Cardiac fibroblast (primary cell): ENCODE measurements at regions not wholly inside any gene's neighbourhood (a gene's known extent, or its start where the extent isn't known, plus 50 kb on each side); places are given as distances from the start of the nearest gene placed in this dataset.

Experiments
- DNase-seq, 2 donors: peaks; one replicate each; pipeline versions ENCODE4 v3.0.0 to v3.0.0-alpha.2; 2010; ENCODE audit warnings: low read depth in 2 of 2
- H3K4me3 ChIP-seq, 2 donors: replicated peaks in 1 of 2; 1 replicate in 1 of 2; 2 replicates in 1 of 2; pipeline ENCODE4 v1.5.1; 2011; ENCODE audit warnings: low read depth in 2 of 2, low read length in 2 of 2, mild to moderate bottlenecking in 2 of 2, moderate library complexity in 1 of 2
- CTCF ChIP-seq: IDR thresholded peaks from one replicate; pipeline ENCODE4 v1.5.1; 2011; ENCODE audit warnings: low read depth, mild to moderate bottlenecking, low read length, inconsistent platforms

DNA sequence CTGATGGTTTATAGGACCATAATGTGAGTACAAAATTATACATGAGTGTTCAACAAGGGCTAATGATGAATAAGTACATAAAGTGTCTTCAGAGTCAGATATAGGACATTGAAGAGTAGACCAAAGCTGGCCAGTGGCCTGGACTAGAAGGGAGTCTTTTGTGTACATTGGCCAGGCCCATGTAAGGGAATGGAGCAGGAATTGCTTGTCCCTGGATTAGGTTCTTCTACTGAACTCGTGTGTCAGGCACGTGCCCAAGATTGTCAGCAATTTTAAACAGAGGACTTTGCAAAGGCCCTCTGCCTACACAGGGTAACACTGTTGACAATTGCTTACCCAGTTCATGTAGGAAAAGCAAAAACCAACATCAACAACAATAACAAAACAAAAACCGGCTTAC lies 196.0 kb upstream of the SEL1L start:
- TF ChIP-seq CTCF, result no peak
- DNase-seq, result no peak
- no peak overlapping the region for H3K4me3 ChIP-seq

DNA sequence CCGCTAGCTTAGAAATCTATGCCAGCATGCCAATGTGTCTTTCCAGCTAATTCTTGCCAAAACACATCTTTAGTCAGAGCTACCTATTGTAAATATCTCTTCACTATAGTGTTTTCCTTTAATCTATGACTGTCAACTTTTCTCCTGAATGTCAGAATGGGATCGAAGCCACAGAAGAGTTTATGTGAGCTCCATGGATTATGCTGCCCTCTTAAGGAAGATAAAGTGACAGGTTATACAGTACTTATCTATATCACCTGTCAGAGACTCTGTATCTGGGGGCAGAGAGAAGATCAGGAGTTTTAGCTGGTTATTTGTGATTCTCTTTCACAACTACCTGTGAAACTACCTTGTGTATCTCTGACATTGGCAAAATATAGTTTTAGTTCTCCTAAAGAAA lies 204.3 kb upstream of the SEL1L start:
- TF ChIP-seq CTCF, result no peak
- no peak for DNase-seq
- H3K4me3 ChIP-seq, result no peak overlapping the region

DNA sequence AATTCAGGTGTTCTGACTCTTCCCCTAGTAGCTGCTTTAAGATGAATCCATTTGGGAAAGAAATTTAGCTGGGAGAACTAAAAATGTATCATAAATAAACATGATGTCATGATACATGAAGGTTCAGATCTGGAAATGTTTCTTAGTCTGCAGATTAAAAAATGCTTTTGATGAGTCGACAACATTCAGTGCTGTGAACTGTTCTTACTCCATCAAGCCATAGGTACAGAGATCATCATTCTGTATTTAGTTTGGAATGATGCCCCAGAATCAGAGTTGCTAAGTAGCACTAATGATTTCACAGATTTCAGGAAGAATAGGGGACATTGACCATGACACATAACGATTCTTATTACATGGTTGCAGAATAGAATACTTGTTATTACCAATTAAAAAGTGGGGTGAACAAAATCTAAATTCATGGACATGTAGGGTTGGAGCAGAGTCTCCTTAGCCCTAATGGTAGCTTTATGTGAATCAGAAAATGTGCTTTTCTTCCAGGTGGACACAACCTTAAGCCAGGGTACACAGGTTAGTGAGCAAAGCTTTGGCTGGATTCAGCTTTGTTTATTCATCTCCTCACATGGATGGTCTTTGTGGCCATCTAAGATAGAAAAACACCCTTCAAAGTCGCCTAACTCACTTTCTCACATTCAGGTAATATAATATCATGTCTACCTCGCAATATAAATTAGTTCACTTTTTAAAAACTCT lies 205.4 kb upstream of the SEL1L start:
- no peak overlapping the region for H3K4me3 ChIP-seq
- DNase-seq, result no peak
- no peak for TF ChIP-seq CTCF

DNA sequence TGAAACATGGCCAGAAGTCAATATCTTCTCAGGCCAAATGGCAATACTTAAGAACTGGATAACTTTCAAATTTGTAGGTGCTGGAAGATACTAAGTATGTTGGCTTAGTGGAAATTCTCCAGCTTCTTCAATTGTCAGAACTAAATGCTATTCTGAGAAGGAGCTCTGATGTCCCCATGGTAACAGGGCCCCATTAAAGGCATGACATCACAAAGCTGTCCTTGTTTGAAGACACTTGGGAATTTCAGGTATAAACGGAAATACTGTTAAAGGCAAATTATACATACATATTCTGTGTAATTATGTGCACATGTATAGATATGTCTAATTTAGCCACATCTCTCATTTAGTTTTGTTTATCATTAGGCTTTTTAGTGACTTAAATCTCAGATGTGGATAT lies 210.0 kb upstream of the SEL1L start:
- no peak overlapping the region for H3K4me3 ChIP-seq
- no peak for DNase-seq
- no peak for TF ChIP-seq CTCF

- no peak overlapping the region for H3K4me3 ChIP-seq
- no peak for DNase-seq
- no peak for TF ChIP-seq CTCF
Observed at GRCh38 chr14:81751198-81751597, 217.5 kb upstream of the SEL1L start.

GRCh38 chr14:81759541-81759940 lies 225.9 kb upstream of the SEL1L start:
- DNase-seq, result no peak
- TF ChIP-seq CTCF, result no peak
- no peak overlapping the region for H3K4me3 ChIP-seq
